ENCODE measurements at regions not wholly inside any gene's neighbourhood (a gene's known extent, or its start where the extent isn't known, plus 50 kb on each side); places are given as distances from the start of the nearest gene placed in this dataset.
"Not testable (repeated sequence)": the region's sequence is repeated elsewhere in the genome, so short reads cannot be mapped to it uniquely, and the experiment has no call there.

- Histone ChIP-seq H3K9me3 (ENCODE audit: control insufficient read depth, insufficient read depth, low read depth, low read length) (no peaks in the 10 kb centered on the region), H3K4me3 (replicated peaks in 1 of 4; ENCODE audit: control extremely low read depth in 1 of 4, insufficient read depth in 1 of 4, low read depth in 3 of 4, low read length in 4 of 4) (no peak overlapping the region), H3K27me3 (ENCODE audit: control insufficient read depth, insufficient read depth, low read length) (no peaks in the 10 kb centered on the region), H2AFZ (ENCODE audit: low read length) (no peak overlapping the region), H3K9ac (ENCODE audit: insufficient read depth, low read length) (no peak overlapping the region), H3K4me1 (ENCODE audit: control insufficient read depth, extremely low read depth, insufficient read depth, low read length) (no peaks in the 10 kb centered on the region), H3K36me3 (ENCODE audit: control insufficient read depth, insufficient read depth, low read length) (no peaks in the 10 kb centered on the region), H3K4me2 (ENCODE audit: extremely low read depth, insufficient read depth, low read length) (no peak overlapping the region), H3K79me2 (ENCODE audit: control insufficient read depth, insufficient read depth, low read length) (no peaks in the 10 kb centered on the region), H3K27ac (ENCODE audit: insufficient read depth, low read length) (no peak overlapping the region), H4K20me1 (ENCODE audit: control insufficient read depth, extremely low read depth, insufficient read depth, low read length) (no peaks in the 10 kb centered on the region)
- no peak for DNase-seq (ENCODE audit: low read depth in 2 of 2)
- TF ChIP-seq EZH2 (IDR thresholded peaks at IDR 0.05; ENCODE audit: low read length, missing control alignments) (no peak), CTCF (conservative IDR thresholded peaks at IDR 0.05 in 1 of 2, IDR thresholded peaks at IDR 0.05 in 1 of 2; ENCODE audit: low read depth in 1 of 2, low read length in 2 of 2) (no peak)
These were observed 201.6 kb upstream of the NR3C2 start for GRCh38 chr4:148643851-148644250.

DNA sequence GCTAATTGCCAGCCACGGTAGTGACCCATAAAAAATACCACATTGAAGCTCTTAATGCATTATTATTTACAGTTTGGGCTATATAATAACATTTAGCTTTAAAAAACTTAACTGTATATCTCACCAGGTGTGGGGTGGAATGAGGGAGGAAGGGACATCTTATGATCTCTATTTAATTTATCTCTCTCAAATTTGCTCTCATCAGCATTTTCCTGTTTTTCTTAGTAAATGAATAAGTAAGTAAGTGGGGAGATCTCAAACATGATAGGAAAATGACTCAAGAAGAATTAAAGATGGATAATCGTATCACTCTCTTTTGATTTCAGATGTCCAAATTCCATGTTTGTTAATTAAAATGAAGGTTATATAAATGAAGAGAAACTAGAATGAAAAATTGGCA lies 200.7 kb upstream of the NR3C2 start:
- no peak overlapping the region for H3K4me3 ChIP-seq (replicated peaks in 1 of 4; ENCODE audit: control extremely low read depth in 1 of 4, insufficient read depth in 1 of 4, low read depth in 3 of 4, low read length in 4 of 4)
- no peak overlapping the region for H3K9ac ChIP-seq (ENCODE audit: insufficient read depth, low read length)
- H3K79me2 ChIP-seq (ENCODE audit: control insufficient read depth, insufficient read depth, low read length): no peaks in the 10 kb centered on the region
- TF ChIP-seq EZH2 (IDR thresholded peaks at IDR 0.05; ENCODE audit: low read length, missing control alignments): no peak
- no peak for TF ChIP-seq CTCF (conservative IDR thresholded peaks at IDR 0.05 in 1 of 2, IDR thresholded peaks at IDR 0.05 in 1 of 2; ENCODE audit: low read depth in 1 of 2, low read length in 2 of 2)
- H3K27me3 ChIP-seq (ENCODE audit: control insufficient read depth, insufficient read depth, low read length): no peaks in the 10 kb centered on the region
- DNase-seq (ENCODE audit: low read depth in 2 of 2): no peak
- no peaks in the 10 kb centered on the region for H3K9me3 ChIP-seq (ENCODE audit: control insufficient read depth, insufficient read depth, low read depth, low read length)
- no peak overlapping the region for H2AFZ ChIP-seq (ENCODE audit: low read length)
- no peak overlapping the region for H3K27ac ChIP-seq (ENCODE audit: insufficient read depth, low read length)
- no peaks in the 10 kb centered on the region for H4K20me1 ChIP-seq (ENCODE audit: control insufficient read depth, extremely low read depth, insufficient read depth, low read length)
- H3K36me3 ChIP-seq (ENCODE audit: control insufficient read depth, insufficient read depth, low read length): no peaks in the 10 kb centered on the region
- no peak overlapping the region for H3K4me2 ChIP-seq (ENCODE audit: extremely low read depth, insufficient read depth, low read length)
- no peaks in the 10 kb centered on the region for H3K4me1 ChIP-seq (ENCODE audit: control insufficient read depth, extremely low read depth, insufficient read depth, low read length)

- H3K79me2 ChIP-seq (ENCODE audit: control insufficient read depth, insufficient read depth, low read length); H3K4me2 ChIP-seq (ENCODE audit: extremely low read depth, insufficient read depth, low read length); H2AFZ ChIP-seq (ENCODE audit: low read length); DNase-seq (ENCODE audit: low read depth in 2 of 2); H4K20me1 ChIP-seq (ENCODE audit: control insufficient read depth, extremely low read depth, insufficient read depth, low read length); H3K9me3 ChIP-seq (ENCODE audit: control insufficient read depth, insufficient read depth, low read depth, low read length); H3K27ac ChIP-seq (ENCODE audit: insufficient read depth, low read length); H3K4me3 ChIP-seq (replicated peaks in 1 of 4; ENCODE audit: control extremely low read depth in 1 of 4, insufficient read depth in 1 of 4, low read depth in 3 of 4, low read length in 4 of 4); H3K36me3 ChIP-seq (ENCODE audit: control insufficient read depth, insufficient read depth, low read length); H3K27me3 ChIP-seq (ENCODE audit: control insufficient read depth, insufficient read depth, low read length); H3K9ac ChIP-seq (ENCODE audit: insufficient read depth, low read length); H3K4me1 ChIP-seq (ENCODE audit: control insufficient read depth, extremely low read depth, insufficient read depth, low read length): not testable (repeated sequence)
These were observed 195.9 kb upstream of the NR3C2 start for GRCh38 chr4:148638079-148638478.

DNA sequence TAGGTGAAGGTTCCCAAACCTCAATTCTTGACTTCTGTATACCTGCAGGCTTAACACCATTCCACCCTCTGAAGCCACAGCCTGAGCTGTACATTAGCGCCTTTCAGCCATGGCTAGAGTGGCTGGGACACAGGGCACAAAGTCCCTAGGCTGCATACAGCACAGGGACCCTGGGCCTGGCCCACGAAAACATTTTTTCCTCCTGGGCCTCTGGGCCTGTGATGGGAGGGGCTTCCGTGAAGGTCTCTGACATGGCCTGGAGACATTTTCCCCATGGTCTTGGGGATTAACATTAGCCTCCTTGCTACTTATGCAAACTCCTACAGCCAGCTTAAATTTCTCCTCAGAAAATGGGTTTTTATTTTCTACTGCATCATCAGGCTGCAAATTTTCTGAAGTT lies 195.2 kb upstream of the NR3C2 start:
- H3K9ac ChIP-seq (ENCODE audit: insufficient read depth, low read length); DNase-seq (ENCODE audit: low read depth in 2 of 2); H3K27ac ChIP-seq (ENCODE audit: insufficient read depth, low read length); H3K4me3 ChIP-seq (replicated peaks in 1 of 4; ENCODE audit: control extremely low read depth in 1 of 4, insufficient read depth in 1 of 4, low read depth in 3 of 4, low read length in 4 of 4); H3K27me3 ChIP-seq (ENCODE audit: control insufficient read depth, insufficient read depth, low read length); H3K79me2 ChIP-seq (ENCODE audit: control insufficient read depth, insufficient read depth, low read length); H3K9me3 ChIP-seq (ENCODE audit: control insufficient read depth, insufficient read depth, low read depth, low read length); H3K36me3 ChIP-seq (ENCODE audit: control insufficient read depth, insufficient read depth, low read length); H2AFZ ChIP-seq (ENCODE audit: low read length); H3K4me1 ChIP-seq (ENCODE audit: control insufficient read depth, extremely low read depth, insufficient read depth, low read length); H3K4me2 ChIP-seq (ENCODE audit: extremely low read depth, insufficient read depth, low read length); H4K20me1 ChIP-seq (ENCODE audit: control insufficient read depth, extremely low read depth, insufficient read depth, low read length): not testable (repeated sequence)
